ENCODE measurements at regions not wholly inside any gene's neighbourhood (a gene's known extent, or its start where the extent isn't known, plus 50 kb on each side); places are given as distances from the start of the nearest gene placed in this dataset.

DNA sequence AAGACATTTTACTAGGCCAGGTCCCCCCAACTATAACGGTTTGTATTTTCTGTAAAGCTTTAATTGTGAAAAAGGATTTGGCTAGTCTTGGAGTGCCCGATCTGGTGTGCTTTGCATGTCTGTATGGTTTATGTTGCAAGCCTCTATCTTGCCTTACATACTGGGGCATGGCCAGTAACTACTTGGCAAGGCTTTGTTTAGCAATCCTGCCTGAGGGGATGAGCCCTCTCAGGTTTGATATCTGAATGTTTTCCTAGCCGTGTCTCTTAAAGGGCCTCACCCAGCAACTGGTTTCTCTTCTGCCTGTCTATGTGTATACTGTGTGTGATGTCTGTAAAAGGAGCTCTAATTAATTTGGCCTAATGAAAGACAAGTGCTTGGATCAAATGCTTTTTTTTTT is 61.3 kb upstream of the SPINK5 start:
- TF ChIP-seq, protein P1, sequence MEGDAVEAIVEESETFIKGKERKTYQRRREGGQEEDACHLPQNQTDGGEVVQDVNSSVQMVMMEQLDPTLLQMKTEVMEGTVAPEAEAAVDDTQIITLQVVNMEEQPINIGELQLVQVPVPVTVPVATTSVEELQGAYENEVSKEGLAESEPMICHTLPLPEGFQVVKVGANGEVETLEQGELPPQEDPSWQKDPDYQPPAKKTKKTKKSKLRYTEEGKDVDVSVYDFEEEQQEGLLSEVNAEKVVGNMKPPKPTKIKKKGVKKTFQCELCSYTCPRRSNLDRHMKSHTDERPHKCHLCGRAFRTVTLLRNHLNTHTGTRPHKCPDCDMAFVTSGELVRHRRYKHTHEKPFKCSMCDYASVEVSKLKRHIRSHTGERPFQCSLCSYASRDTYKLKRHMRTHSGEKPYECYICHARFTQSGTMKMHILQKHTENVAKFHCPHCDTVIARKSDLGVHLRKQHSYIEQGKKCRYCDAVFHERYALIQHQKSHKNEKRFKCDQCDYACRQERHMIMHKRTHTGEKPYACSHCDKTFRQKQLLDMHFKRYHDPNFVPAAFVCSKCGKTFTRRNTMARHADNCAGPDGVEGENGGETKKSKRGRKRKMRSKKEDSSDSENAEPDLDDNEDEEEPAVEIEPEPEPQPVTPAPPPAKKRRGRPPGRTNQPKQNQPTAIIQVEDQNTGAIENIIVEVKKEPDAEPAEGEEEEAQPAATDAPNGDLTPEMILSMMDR (IDR thresholded peaks at IDR 0.05; ENCODE audit: poor library complexity): no peak
- no peak for TF ChIP-seq EZH2phosphoT487 (IDR thresholded peaks at IDR 0.05; ENCODE audit: low read depth, severe bottlenecking, unreplicated experiment)

Measured in hepatocyte (in vitro differentiated cells).